NCI-H2196 treated with DMSO at 0.1 percent for 48 hours (cell line): ENCODE measurements at regions not wholly inside any gene's neighbourhood (a gene's known extent, or its start where the extent isn't known, plus 50 kb on each side); places are given as distances from the start of the nearest gene placed in this dataset.
A peak's percentile ranks its signal among the peaks of the same experiment; 100 is the strongest.

ENCODE experiments used
- DNase-seq: peaks from one replicate; lab custom pipeline; 2025; ENCODE audit not compliant: unreplicated experiment; lab: John Stamatoyannopoulos, UW

GRCh38 chr1:201681375-201681774 is 142.4 kb downstream of the NAV1 start:
- DNase-seq: no peak

- no peak for DNase-seq
Observed at GRCh38 chr1:201682964-201683363, 144.0 kb downstream of the NAV1 start.

- no peak for DNase-seq
Observed at GRCh38 chr1:201683397-201683796, 144.5 kb downstream of the NAV1 start.

- no peak for DNase-seq
Observed at GRCh38 chr1:201685485-201685884, 143.5 kb upstream of the IPO9 start.

GRCh38 chr1:201686714-201687455 is 142.1 kb upstream of the IPO9 start:
- DNase-seq: peak; percentile 52

- DNase-seq: no peak
Observed at GRCh38 chr1:201688514-201688913, 140.4 kb upstream of the IPO9 start.

GRCh38 chr1:201689647-201690046 is 139.3 kb upstream of the IPO9 start:
- no peak for DNase-seq

- no peak for DNase-seq
Observed at GRCh38 chr1:201690528-201690927, 138.4 kb upstream of the IPO9 start.

GRCh38 chr1:201691716-201692554 is 137.0 kb upstream of the IPO9 start:
- no peak for DNase-seq

GRCh38 chr1:201692555-201693394 is 136.2 kb upstream of the IPO9 start:
- no peak for DNase-seq

GRCh38 chr1:201693890-201694607 is 134.9 kb upstream of the IPO9 start:
- no peak for DNase-seq

GRCh38 chr1:201694608-201695335 is 134.2 kb upstream of the IPO9 start:
- DNase-seq: no peak

GRCh38 chr1:201695607-201696006 is 133.3 kb upstream of the IPO9 start:
- DNase-seq: no peak

GRCh38 chr1:201696217-201696761 is 132.7 kb upstream of the IPO9 start:
- DNase-seq: peak; percentile 70

- no peak for DNase-seq
Observed at GRCh38 chr1:201697174-201697573, 131.8 kb upstream of the IPO9 start.

- no peak for DNase-seq
Observed at GRCh38 chr1:201701831-201702230, 127.1 kb upstream of the IPO9 start.

- peak; percentile 78 for DNase-seq
Observed at GRCh38 chr1:201702936-201703335, 126.0 kb upstream of the IPO9 start.

GRCh38 chr1:201703621-201704438 is 125.1 kb upstream of the IPO9 start:
- DNase-seq: peak; percentile 72

- DNase-seq: no peak
Observed at GRCh38 chr1:201704439-201704792, 124.5 kb upstream of the IPO9 start.
